ENCODE measurements at regions not wholly inside any gene's neighbourhood (a gene's known extent, or its start where the extent isn't known, plus 50 kb on each side); places are given as distances from the start of the nearest gene placed in this dataset.

DNA sequence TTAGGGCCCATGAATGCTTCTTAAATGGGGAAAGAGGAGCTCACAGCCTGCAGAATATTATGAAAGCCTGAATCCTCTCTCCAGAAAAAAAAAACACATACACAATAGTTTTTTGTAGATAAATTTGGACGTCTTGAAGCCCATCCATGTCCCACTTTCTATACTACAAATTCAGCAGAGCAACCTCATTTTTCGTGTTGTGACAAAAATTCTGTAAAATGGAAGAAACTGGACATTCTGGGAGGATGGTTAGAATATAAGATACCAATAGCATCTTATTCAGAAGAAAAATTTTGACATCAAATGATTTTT is 102.1 kb downstream of the ZNF281 start:
- H3K27ac ChIP-seq: no peak overlapping the region
- H3K4me3 ChIP-seq: no peak overlapping the region
- no peak for DNase-seq (ENCODE audit: low spot score)
- TF ChIP-seq, protein P1, sequence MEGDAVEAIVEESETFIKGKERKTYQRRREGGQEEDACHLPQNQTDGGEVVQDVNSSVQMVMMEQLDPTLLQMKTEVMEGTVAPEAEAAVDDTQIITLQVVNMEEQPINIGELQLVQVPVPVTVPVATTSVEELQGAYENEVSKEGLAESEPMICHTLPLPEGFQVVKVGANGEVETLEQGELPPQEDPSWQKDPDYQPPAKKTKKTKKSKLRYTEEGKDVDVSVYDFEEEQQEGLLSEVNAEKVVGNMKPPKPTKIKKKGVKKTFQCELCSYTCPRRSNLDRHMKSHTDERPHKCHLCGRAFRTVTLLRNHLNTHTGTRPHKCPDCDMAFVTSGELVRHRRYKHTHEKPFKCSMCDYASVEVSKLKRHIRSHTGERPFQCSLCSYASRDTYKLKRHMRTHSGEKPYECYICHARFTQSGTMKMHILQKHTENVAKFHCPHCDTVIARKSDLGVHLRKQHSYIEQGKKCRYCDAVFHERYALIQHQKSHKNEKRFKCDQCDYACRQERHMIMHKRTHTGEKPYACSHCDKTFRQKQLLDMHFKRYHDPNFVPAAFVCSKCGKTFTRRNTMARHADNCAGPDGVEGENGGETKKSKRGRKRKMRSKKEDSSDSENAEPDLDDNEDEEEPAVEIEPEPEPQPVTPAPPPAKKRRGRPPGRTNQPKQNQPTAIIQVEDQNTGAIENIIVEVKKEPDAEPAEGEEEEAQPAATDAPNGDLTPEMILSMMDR (IDR thresholded peaks at IDR 0.05): no peak

DNA sequence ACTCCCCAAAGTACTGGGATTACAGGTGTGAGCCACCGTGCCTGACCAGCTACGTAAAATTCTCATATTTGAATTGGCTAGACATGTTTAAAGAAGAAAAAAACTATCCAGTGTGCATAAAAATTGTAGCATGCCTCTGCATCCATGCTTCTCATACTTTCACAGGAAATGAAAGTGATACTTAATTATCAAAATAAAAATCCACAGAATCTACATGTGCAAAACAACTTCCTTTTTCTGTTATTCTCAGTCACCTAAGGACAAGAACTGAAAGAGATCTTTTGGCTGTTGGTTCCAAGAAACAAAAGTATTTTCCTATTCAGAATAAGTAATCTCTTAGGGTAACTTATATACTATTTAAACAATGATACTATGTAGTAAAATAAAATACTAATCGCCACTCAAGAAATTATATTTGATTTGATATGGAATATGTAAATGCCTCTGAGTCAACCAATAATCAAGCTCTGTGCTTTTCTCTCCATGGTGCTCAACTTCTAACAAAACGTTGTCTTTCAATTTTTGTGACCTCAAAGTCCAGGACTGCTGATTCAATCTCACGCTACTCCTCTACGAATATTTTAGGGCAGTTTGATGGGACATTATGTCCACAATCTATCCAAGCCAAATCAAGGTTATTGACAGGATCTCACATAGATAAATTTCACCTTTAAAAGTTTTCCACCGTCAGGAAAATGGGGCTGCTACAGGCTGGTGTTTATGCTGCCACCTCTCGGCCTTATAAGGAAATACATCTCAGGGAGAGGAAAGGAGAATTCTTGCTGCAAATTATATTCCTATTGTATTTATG is 102.7 kb downstream of the ZNF281 start:
- TF ChIP-seq, protein P1 (IDR thresholded peaks at IDR 0.05): peak; percentile 65
- DNase-seq (ENCODE audit: low spot score): no peak
- Histone ChIP-seq H3K27ac (no peak overlapping the region), H3K4me3 (no peak overlapping the region)

- H3K27ac ChIP-seq: no peak overlapping the region
- DNase-seq (ENCODE audit: low spot score): no peak
- no peak overlapping the region for H3K4me3 ChIP-seq
- TF ChIP-seq, protein P1 (IDR thresholded peaks at IDR 0.05): no peak
Measured at GRCh38 chr1:200305806-200306205, 104.0 kb downstream of the ZNF281 start.

- Histone ChIP-seq H3K27ac (no peak overlapping the region), H3K4me3 (no peak overlapping the region)
- TF ChIP-seq, protein P1 (IDR thresholded peaks at IDR 0.05): no peak
- no peak for DNase-seq (ENCODE audit: low spot score)
Measured at GRCh38 chr1:200304171-200304570, 105.7 kb downstream of the ZNF281 start.

DNA sequence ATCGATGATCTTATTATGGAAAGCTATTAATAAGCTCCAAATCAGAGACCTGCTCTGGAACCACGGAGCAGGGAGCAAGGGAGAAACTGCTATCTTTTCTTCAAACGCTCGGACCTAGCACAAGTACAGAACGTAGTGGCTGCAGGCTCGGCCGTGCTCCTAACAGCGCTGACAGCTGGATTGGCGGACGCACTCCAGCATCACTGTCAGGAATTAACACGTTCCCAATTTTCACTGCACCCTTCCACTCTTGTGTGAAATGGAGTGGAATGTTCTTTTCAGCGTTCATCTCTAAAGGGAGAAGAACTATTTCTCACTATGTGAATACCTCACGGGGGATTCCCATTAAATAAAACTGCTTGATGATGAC is 106.9 kb downstream of the ZNF281 start:
- no peak for DNase-seq (ENCODE audit: low spot score)
- TF ChIP-seq, protein P1 (IDR thresholded peaks at IDR 0.05): no peak
- no peak overlapping the region for H3K27ac ChIP-seq
- peak overlapping the region; percentile 80 for H3K4me3 ChIP-seq

GRCh38 chr1:200302192-200302920 is 107.5 kb downstream of the ZNF281 start:
- Histone ChIP-seq H3K4me3 (peak overlapping the region; percentile 80), H3K27ac (no peak overlapping the region)
- TF ChIP-seq, protein P1 (IDR thresholded peaks at IDR 0.05): no peak
- no peak for DNase-seq (ENCODE audit: low spot score)

- TF ChIP-seq, protein P1 (IDR thresholded peaks at IDR 0.05): no peak
- Histone ChIP-seq H3K4me3 (no peak overlapping the region), H3K27ac (no peak overlapping the region)
- DNase-seq (ENCODE audit: low spot score): no peak
Measured at GRCh38 chr1:200301152-200301551, 108.7 kb downstream of the ZNF281 start.
